IPS-NIHi11 (cell line): ENCODE measurements at regions not wholly inside any gene's neighbourhood (a gene's known extent, or its start where the extent isn't known, plus 50 kb on each side); places are given as distances from the start of the nearest gene placed in this dataset.

ENCODE experiments used
- DNase-seq: peaks from one replicate; pipeline ENCODE4 v3.0.0; 2012; ENCODE audit warnings: mixed read lengths, low spot score

DNA sequence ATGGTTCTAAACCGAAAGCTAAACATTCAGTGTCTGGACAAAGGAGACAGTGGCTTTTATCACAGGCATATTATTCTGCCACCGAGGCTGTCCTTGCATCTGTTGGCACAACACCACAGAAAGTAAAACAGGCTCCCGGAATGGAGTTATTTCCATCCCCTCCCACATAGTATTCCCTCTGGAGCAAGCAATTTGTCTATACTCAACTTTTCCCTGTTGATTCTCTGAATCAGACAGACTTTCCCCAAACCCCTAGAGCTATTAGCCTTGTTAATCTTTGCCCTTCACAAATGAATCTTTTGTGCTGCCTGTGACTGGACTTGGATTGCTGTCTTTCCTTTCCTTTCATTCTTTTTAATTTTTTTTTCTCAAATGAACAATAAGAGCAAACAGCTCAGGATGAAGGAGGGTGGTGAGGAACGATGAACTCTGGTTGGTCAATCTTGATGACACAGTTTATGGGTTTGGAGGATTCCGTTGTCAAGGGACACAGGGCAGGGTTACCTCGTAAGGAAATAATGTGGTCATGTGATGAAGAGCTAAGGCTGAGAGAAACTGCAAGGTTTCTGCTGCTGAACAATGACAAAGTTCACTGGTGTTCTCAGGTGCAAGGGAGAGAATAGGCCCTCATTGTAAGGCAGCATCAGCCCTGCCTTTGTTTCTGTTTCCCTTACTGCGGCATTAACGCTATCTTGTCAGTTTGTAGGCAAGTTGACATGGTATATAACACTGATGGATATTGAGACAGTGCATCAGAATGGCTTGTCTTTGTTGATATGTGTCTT is 275.0 kb upstream of the BMP2 start:
- no peak for DNase-seq

- DNase-seq: no peak
These were observed 276.6 kb upstream of the BMP2 start for GRCh38 chr20:6490849-6491248.

GRCh38 chr20:6489361-6490171 is 277.9 kb upstream of the BMP2 start:
- no peak for DNase-seq

DNA sequence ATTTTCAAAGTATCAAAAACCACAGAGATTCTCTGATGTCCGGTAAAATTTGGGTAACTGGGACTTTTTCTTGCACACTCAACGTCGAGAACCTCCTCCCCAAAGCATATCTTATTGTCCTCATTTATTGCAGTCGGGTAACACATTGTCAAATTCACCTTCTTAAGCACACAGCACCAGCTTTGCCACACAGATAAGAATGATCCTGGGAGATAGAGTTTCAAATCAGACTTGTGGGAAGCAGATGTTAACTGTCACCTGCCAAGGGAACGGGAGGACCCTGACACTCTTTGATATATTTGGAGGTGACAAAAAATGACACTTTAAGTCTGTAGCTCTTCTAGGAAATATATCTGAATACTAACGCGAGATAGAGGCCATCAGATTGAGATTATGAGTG is 282.1 kb upstream of the BMP2 start:
- no peak for DNase-seq

GRCh38 chr20:6483727-6484126 is 283.8 kb upstream of the BMP2 start:
- no peak for DNase-seq

GRCh38 chr20:6482486-6482885 is 285.0 kb upstream of the BMP2 start:
- no peak for DNase-seq

- no peak for DNase-seq
These were observed 286.9 kb upstream of the BMP2 start for GRCh38 chr20:6480328-6481200.

DNA sequence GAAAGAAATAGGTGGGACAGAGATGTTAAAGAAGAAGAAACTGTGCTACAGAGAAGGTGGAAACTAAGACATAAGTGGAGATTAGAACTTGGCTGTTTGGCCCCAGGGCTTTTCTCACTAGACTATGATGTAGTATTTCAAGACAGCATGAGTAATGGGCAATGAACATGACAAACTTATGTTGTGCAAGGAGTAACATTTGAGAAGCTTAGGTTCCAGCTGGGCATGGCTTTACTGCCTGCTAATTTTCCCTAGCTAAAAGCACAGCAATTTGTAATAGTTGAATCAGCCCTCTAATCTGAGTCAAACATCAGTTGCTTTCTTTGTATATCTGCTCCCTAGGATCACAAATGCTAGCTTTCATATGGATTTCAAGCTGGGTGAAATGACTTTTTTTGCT is 294.3 kb upstream of the BMP2 start:
- DNase-seq: no peak

- no peak for DNase-seq
These were observed 295.6 kb upstream of the BMP2 start for GRCh38 chr20:6471871-6472270.

DNA sequence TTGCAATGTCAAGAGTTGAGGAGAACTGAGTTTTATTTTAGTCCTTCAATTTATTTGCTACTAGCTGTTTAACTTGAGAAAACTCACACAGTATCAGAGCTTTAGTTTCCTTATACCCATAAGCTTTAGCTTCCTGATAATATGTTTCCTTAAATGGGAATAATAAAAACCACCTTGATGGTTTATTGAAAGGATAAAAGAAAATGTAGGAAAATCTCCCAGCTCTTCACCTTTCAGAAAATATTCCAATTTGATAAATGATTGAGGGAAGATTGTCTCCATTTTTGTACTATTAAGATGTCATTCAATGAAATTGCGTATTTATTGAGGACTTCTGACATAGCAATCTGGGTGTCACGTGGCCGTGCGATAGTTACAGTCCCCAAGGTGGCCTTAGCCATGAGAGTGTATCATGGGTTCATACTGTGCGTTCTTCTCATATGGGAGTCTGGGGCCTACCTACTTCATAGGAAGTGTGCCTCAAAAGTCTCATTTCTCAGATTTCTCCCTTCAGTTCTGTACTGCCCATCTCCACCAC is 296.3 kb upstream of the BMP2 start:
- DNase-seq: no peak

DNA sequence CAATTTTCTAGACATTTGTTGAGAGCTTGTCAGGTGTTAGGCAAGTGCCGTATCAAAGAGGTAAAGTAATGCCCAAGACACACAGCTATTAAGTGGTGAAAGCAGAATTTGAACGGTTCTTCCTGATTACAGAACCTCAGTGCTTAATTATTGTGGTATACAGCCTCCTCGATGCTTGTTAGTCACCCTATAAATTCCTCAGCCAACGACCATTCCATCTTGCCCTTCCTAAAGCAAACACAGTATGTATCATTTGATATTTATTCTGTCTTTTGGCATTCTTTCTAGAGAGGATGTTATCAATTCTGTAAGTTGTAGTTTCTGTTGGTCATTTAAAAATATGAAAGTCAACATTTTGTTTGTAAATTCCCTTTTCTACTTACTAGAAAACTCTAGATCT is 297.8 kb upstream of the BMP2 start:
- DNase-seq: no peak

GRCh38 chr20:6468423-6469116 is 298.9 kb upstream of the BMP2 start:
- no peak for DNase-seq

- no peak for DNase-seq
These were observed 299.9 kb upstream of the BMP2 start for GRCh38 chr20:6467562-6467961.

DNA sequence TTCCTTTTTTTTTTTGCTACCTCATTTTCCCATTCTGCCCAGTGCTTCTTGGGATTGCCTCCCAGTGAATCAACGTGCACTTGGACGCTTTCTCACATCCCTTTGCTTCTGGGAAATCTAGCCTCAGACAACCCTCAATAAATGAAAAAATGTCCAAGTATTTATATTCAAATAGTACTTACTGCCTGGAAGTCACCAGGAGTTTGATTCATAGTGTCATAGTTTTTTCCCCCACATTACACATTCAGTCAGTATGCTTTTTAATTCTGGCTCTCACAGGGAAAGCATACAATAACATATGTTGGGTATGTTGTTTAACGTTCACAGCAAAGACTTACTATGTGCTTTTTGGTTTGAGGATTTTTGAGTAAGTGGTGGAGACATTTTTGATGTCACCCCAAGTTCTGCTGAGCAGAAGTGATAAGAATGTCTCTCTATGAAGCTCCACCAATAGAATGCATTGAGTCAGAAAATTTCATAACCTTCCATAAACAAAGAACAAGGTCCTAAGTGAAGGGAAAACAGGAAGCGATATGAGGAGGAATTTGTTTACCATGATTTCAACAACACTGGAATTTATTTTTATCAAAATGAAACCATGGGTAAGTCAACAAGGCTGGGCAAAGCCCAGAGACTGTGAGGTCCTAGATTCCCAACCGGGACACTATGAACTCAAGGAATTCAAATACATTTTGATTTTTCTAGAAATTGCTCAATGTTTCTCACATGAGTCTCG is 301.2 kb upstream of the BMP2 start:
- no peak for DNase-seq

- DNase-seq: no peak
These were observed 316.6 kb upstream of the BMP2 start for GRCh38 chr20:6450841-6451240.

GRCh38 chr20:6440443-6440799 is 317.6 kb upstream of the FERMT1 start:
- DNase-seq: no peak

GRCh38 chr20:6439737-6440442 is 317.1 kb upstream of the FERMT1 start:
- no peak for DNase-seq

DNA sequence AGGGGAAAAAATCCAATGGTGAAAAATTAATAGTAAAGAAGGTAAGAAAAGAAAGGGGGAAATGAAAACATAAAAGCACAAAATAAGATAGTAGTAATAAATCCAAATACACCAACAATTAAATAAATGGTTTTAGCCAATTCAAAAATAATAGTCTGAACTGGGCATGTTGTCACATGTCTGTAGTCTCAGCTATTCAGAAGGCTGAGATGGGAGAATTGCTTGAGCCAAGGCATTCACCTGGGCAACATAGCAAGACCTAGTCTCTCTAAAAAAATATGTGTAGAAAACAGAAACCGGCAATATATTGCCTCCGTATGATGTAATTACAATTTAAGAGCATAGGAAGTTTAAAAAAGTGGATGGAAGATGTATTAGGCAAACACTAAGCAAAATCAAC is 311.3 kb upstream of the FERMT1 start:
- DNase-seq: no peak

DNA sequence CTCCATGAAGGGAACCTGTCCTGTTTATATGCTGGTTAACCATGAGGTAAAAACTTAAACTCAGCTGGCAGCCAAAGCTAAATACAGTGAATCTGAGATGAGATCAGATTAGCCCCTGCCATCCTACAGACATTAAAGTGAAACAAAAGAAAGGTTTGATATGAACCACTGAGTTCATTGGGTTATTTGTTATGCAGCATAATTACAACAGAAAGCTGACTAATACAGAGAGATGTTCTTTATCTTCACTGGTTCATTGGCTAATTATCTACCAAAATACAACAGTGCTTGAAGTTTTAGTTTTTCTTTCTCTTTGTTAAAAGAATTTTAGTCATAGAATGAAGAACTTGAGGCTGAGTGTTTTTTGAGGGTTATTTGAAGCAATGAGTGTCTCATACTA is 307.6 kb upstream of the FERMT1 start:
- no peak for DNase-seq

- no peak for DNase-seq
These were observed 303.6 kb upstream of the FERMT1 start for GRCh38 chr20:6426287-6426891.
